Suprapubic skin (tissue), 4 donors: ENCODE measurements at regions not wholly inside any gene's neighbourhood (a gene's known extent, or its start where the extent isn't known, plus 50 kb on each side); places are given as distances from the start of the nearest gene placed in this dataset.
A peak's percentile ranks its signal among the peaks of the same experiment; 100 is the strongest.

Source experiments
- DNase-seq, 2 donors: peaks; one replicate each; pipeline ENCODE4 v3.0.0-alpha.2; 2019; ENCODE audit warnings: low spot score in 2 of 2
- H3K27ac ChIP-seq: fragments of 200-600 bp; sonication (generic); one replicate; pipeline ENCODE4 v1.5.1; 2019
- H3K27me3 ChIP-seq: fragments of 200-600 bp; sonication (generic); one replicate; pipeline ENCODE4 v1.5.1; 2019
- H3K36me3 ChIP-seq: fragments of 200-600 bp; sonication (generic); one replicate; pipeline ENCODE4 v1.5.1; 2019
- H3K4me1 ChIP-seq: fragments of 200-600 bp; sonication (generic); one replicate; pipeline ENCODE4 v1.5.1; 2019
- H3K4me3 ChIP-seq: fragments of 200-600 bp; sonication (generic); one replicate; pipeline ENCODE4 v1.5.1; 2019; ENCODE audit warnings: mild to moderate bottlenecking
- H3K9me3 ChIP-seq: fragments of 200-600 bp; sonication (generic); one replicate; pipeline ENCODE4 v1.5.1; 2019
- EP300 ChIP-seq: sonication (generic); formaldehyde crosslinking; IDR thresholded peaks from one replicate; pipeline ENCODE4 v1.6.1; 2017; ENCODE audit warnings: antibody characterized with exemption
- POLR2A ChIP-seq, 2 donors: fragments of 450-650 bp; IDR thresholded peaks; one replicate each; pipeline ENCODE4 v1.6.1; 2017; ENCODE audit warnings: antibody characterized with exemption in 2 of 2, mild to moderate bottlenecking in 2 of 2, moderate library complexity in 2 of 2
- POLR2AphosphoS5 ChIP-seq, 3 donors: sonication (generic); formaldehyde crosslinking; IDR thresholded peaks; one replicate each; pipeline ENCODE4 v1.6.1; 2017; ENCODE audit warnings: antibody characterized with exemption in 3 of 3
- WGBS: methylation state at CpG from one replicate; pipeline ENCODE4 v1.1.5; 2018; 5-methylcytosine and 5-hydroxymethylcytosine counted together
- TF ChIP-seq, protein P1 (sequence below), 2 donors: fragments of 200-600 bp in 1 of 2; fragments of 450-650 bp in 1 of 2; sonication (generic) in 1 of 2; IDR thresholded peaks; one replicate each; pipeline ENCODE4 v1.5.1; 2016 to 2019; ENCODE audit warnings: antibody characterized with exemption in 2 of 2, mild to moderate bottlenecking in 1 of 2, moderate library complexity in 1 of 2

DNA sequence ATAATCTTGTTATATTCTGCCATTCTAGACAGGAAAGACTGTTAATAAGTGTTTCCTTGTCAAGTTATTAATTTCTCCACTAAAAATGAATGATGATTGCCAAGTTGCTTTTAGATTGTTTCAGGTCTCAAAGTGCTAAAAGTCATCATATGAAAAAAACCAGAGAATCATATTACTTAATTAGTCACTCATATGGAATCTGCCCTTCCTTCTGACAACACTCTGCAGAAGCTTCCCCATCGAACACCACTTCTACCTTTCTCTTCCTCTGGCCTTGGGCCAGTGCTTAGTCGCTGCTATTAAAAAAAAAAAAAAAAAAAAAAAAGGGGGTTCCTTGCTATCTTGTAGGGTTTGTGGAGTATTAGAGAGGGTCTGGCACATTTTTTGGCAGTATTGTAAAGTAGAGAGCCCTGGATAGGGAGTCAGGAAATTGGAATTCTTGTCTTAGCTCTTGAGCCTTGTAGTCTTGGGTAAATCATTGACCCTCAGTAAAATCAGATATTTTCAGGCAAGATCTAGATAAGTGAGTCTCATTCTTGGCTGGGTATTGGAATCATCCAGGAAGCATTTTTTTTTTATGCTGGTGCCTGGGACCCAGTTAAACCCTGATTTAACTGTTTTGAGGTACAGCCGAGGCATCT lies 141.7 kb upstream of the CCDC68 start:
- H3K36me3 ChIP-seq = no peaks in the 10 kb centered on the region
- 49% methylated on average over 3 of the region's 3 CpGs for WGBS
- DNase-seq = no peak
- TF ChIP-seq EP300 (no peak), POLR2AphosphoS5 (IDR thresholded peaks at IDR 0.05) (no peak), POLR2A (IDR thresholded peaks at IDR 0.05) (no peak)
- TF ChIP-seq, protein P1, sequence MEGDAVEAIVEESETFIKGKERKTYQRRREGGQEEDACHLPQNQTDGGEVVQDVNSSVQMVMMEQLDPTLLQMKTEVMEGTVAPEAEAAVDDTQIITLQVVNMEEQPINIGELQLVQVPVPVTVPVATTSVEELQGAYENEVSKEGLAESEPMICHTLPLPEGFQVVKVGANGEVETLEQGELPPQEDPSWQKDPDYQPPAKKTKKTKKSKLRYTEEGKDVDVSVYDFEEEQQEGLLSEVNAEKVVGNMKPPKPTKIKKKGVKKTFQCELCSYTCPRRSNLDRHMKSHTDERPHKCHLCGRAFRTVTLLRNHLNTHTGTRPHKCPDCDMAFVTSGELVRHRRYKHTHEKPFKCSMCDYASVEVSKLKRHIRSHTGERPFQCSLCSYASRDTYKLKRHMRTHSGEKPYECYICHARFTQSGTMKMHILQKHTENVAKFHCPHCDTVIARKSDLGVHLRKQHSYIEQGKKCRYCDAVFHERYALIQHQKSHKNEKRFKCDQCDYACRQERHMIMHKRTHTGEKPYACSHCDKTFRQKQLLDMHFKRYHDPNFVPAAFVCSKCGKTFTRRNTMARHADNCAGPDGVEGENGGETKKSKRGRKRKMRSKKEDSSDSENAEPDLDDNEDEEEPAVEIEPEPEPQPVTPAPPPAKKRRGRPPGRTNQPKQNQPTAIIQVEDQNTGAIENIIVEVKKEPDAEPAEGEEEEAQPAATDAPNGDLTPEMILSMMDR (IDR thresholded peaks at IDR 0.05) = no peak
- no peaks in the 10 kb centered on the region for H3K4me1 ChIP-seq
- no peaks in the 10 kb centered on the region for H3K9me3 ChIP-seq
- no peaks in the 10 kb centered on the region for H3K27me3 ChIP-seq
- H3K4me3 ChIP-seq = no peak overlapping the region
- H3K27ac ChIP-seq = no peak overlapping the region

DNA sequence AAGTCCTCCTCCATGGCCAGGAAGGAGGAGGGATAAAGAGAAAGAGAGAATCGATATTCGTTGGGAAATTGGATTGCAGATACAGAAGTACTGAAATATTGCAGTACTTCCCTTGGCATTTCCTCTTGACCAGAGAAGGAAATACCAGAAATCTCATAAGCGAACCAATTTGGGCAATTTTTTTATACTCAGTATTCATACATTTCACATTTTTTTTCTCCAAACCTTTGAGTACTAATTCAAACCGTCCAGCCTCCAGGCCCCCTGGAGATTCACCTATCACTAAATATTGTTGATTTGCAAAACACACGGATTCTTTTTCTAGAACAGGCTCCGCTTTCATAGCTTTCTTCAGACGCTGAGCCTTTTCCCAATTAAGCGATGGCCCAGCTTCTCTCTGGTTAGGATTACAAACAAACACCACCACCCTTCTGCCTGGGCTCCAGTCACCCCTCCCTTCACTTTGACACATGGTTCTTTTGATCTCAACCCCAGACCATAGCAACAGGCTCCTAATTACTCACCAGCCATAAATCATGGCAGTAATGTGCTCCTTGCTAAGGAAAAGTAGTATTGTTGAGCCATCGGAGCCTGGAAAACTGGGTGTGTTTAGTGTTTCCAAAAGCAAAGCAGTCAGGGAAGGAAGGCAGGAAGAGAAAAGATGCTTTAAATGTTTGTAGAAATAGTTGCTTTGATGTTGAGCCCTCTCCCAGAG lies 138.4 kb upstream of the CCDC68 start:
- H3K4me3 ChIP-seq = no peak overlapping the region
- no peaks in the 10 kb centered on the region for H3K27me3 ChIP-seq
- DNase-seq = no peak
- H3K27ac ChIP-seq = peak overlapping the region; percentile 16
- no peaks in the 10 kb centered on the region for H3K9me3 ChIP-seq
- H3K4me1 ChIP-seq = no peaks in the 10 kb centered on the region
- H3K36me3 ChIP-seq = no peaks in the 10 kb centered on the region
- 45% methylated on average over 9 of the region's 9 CpGs for WGBS
- TF ChIP-seq, protein P1 (IDR thresholded peaks at IDR 0.05) = no peak
- TF ChIP-seq POLR2A (IDR thresholded peaks at IDR 0.05) = no peak
- TF ChIP-seq EP300 = no peak
- TF ChIP-seq POLR2AphosphoS5 (IDR thresholded peaks at IDR 0.05) = peak in 1 of 3 donors; percentile 55

DNA sequence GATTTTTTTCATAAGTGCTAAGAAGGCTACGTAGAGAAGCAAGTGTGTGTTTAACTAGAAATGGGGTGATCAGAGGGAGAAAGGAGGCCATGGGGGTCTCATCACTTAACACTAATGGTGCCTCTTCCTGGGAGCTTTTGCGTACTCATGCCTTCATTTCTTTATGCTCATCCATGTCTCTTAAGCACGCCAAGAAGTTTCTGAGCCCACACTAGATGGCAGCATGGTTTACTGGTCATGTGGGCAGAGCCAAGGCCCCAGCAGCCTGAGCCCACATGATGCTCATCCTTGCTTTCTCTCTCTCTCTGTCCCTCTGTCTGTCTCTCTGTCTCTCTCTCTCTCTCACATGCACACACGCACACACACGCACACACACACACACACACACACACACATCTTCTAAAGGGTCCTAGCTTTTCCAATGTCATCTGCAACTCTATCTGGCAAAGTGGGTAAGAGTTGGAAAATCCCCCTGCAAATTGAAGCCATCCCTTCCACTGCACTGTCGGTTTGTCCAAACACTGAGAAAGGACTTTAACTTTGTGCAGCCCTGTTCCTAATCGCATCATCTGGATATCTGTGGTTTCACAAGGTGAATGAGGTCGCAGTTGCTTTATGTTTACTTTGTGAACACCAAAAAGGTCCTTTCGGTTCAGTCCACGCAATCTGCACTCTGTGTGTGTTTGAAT lies 137.1 kb upstream of the CCDC68 start:
- no peak for DNase-seq
- Histone ChIP-seq H3K27ac (no peak overlapping the region), H3K9me3 (no peaks in the 10 kb centered on the region), H3K36me3 (no peaks in the 10 kb centered on the region), H3K4me3 (no peak overlapping the region), H3K4me1 (no peaks in the 10 kb centered on the region), H3K27me3 (no peaks in the 10 kb centered on the region)
- 64% methylated on average over 10 of the region's 10 CpGs for WGBS
- no peak for TF ChIP-seq EP300
- TF ChIP-seq, protein P1 (IDR thresholded peaks at IDR 0.05) = no peak
- no peak for TF ChIP-seq POLR2AphosphoS5 (IDR thresholded peaks at IDR 0.05)
- TF ChIP-seq POLR2A (IDR thresholded peaks at IDR 0.05) = no peak

DNA sequence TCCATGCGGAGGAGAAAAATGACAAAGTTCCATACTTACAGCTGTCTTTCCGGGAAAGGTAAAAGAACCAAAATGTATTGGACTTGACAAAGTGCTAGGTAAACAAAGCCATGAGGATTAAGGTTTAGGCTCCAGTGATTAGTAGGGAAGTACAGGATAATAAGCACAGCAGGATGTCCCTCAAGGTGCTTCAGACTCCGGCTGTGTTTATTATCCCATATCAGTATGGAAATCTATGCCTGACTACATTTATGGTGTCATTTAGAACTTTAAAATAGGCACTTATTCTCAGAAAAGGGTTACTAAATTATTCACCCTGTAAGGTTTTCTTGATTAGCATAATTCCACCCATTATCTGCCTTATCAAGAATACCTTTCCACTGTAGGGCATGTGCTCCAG lies 136.3 kb upstream of the CCDC68 start:
- TF ChIP-seq EP300 (no peak), POLR2AphosphoS5 (IDR thresholded peaks at IDR 0.05) (no peak), POLR2A (IDR thresholded peaks at IDR 0.05) (no peak)
- TF ChIP-seq, protein P1 (IDR thresholded peaks at IDR 0.05) = no peak
- no peaks in the 10 kb centered on the region for H3K36me3 ChIP-seq
- WGBS = 63% methylated on average over 3 of the region's 3 CpGs
- no peaks in the 10 kb centered on the region for H3K27me3 ChIP-seq
- no peak for DNase-seq
- no peak overlapping the region for H3K27ac ChIP-seq
- H3K9me3 ChIP-seq = no peaks in the 10 kb centered on the region
- no peaks in the 10 kb centered on the region for H3K4me1 ChIP-seq
- no peak overlapping the region for H3K4me3 ChIP-seq

DNA sequence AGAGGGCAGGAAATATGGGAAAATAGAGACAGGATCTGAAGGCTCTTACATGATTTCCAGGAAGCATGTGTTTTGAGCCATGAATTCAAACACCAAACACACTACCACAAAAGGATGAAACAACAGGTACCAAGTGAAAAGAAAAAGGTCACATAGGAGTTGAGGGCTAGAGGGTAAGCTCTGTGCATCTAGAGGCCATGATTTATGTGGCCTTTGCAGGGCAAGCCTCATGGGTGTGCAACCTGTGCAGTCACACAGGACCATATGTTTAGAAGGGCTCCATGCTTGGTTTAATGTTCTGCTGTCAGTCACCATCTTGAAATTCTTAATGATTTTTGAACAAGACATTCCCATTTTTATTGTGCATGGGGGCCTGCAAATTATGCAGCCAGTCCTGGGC lies 134.5 kb upstream of the CCDC68 start:
- no peak for DNase-seq
- Histone ChIP-seq H3K27ac (no peak overlapping the region), H3K36me3 (no peaks in the 10 kb centered on the region), H3K4me1 (no peaks in the 10 kb centered on the region), H3K27me3 (no peaks in the 10 kb centered on the region), H3K4me3 (no peak overlapping the region), H3K9me3 (no peaks in the 10 kb centered on the region)
- TF ChIP-seq EP300 (no peak), POLR2A (IDR thresholded peaks at IDR 0.05) (no peak), POLR2AphosphoS5 (IDR thresholded peaks at IDR 0.05) (no peak)
- TF ChIP-seq, protein P1 (IDR thresholded peaks at IDR 0.05) = no peak
